Adrenal gland (tissue), 9 donors: ENCODE measurements at regions not wholly inside any gene's neighbourhood (a gene's known extent, or its start where the extent isn't known, plus 50 kb on each side); places are given as distances from the start of the nearest gene placed in this dataset.

Source experiments
- DNase-seq, 7 donors: peaks; one replicate each; pipeline ENCODE4 v3.0.0-alpha.2; 2019 to 2020
- H3K27ac ChIP-seq, 5 donors: fragments of 200-600 bp; sonication (generic) in 4 of 5; 1 replicate in 3 of 5; 2 replicates in 2 of 5; pipeline versions ENCODE4 v1.5.1 to v1.8.0; 2016 to 2020; ENCODE audit warnings: mild to moderate bottlenecking in 1 of 5
- H3K27me3 ChIP-seq: fragments of 200-600 bp; 2 replicates; pipeline ENCODE4 v1.8.0; 2021
- H3K36me3 ChIP-seq, 2 donors: fragments of 200-600 bp; replicated peaks in 1 of 2; 1 replicate in 1 of 2; 2 replicates in 1 of 2; pipeline versions ENCODE4 v1.5.1 to v1.8.0; 2018 to 2022
- H3K4me1 ChIP-seq, 2 donors: fragments of 200-600 bp; replicated peaks in 1 of 2; 1 replicate in 1 of 2; 2 replicates in 1 of 2; pipeline versions ENCODE4 v1.5.1 to v1.8.0; 2018 to 2021
- H3K4me3 ChIP-seq, 4 donors: fragments of 200-600 bp; sonication (generic) in 3 of 4; one replicate each; pipeline ENCODE4 v1.5.1; 2016 to 2018
- H3K9me3 ChIP-seq, 3 donors: fragments of 200-600 bp; sonication (generic) in 1 of 3; replicated peaks in 1 of 3; 1 replicate in 2 of 3; 2 replicates in 1 of 3; pipeline versions ENCODE4 v1.5.1 to v1.8.0; 2016 to 2021
- POLR2A ChIP-seq, 2 donors: fragments of 450-650 bp; IDR thresholded peaks; one replicate each; pipeline ENCODE4 v1.6.1; 2017; ENCODE audit warnings: antibody characterized with exemption in 2 of 2, mild to moderate bottlenecking in 2 of 2, moderate library complexity in 1 of 2
- WGBS, 4 donors: extraction: QIAGEN DNeasy Blood & Tissue Kit in 2 of 4; methylation state at CpG; one replicate each; pipeline versions ENCODE4 v1.1.5 to v1.1.7; 2013 to 2017; 5-methylcytosine and 5-hydroxymethylcytosine counted together
- intact Hi-C, 2 donors: fragments of 100-400 bp; cut with DNase I; formaldehyde crosslinking; loops; one replicate each; pipeline versions ENCODE4 v1.14.1 to v1.15.0; 2022 to 2023
- TF ChIP-seq, protein P1 (sequence below), 6 experiments: fragments of 450-650 bp in 4 of 6; fragments of 200-600 bp in 2 of 6; sonication (generic) in 1 of 6; IDR thresholded peaks; 1 replicate in 5 of 6; 2 replicates in 1 of 6; pipeline versions ENCODE4 v1.5.1 to v1.8.0; 2016 to 2021; ENCODE audit warnings: antibody characterized with exemption in 6 of 6, mild to moderate bottlenecking in 2 of 6, moderate library complexity in 1 of 6
- donor health status: healthy with polysubstance abuse.
- donor health status: Bipolar disorder and iron deficiency.
- donor health status: DM: yes; HTN: yes; CAD: no.
- donor health status: DM: no; HTN: no; CAD: no.
- donor health status: DM: no; HTN: no; CAD: no.

DNA sequence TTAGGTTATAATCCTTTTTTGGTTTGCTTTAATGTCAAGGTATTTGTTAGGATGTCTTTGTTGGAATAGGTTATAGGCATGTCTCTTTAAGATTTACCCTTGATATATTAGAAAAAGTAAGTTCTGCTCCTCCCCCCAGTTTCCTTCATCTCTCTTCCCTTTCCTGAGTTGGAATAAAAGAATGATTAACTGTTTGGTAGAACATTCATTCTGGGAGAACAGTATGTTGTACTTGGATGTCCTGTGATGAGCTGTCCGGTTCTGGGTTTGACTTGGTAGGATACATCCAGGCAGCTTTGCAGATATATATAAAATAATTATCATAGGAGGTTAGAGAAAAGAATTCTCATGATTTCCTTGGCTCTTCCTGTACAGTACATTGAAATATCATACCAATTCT, 199.6 kb upstream of the RREB1 start:
- no peaks in the 10 kb centered on the region for H3K9me3 ChIP-seq
- no peaks in the 10 kb centered on the region for H3K36me3 ChIP-seq
- WGBS, 4 donors, result 71 to 86% (median 80%) methylated on average over 1 of the region's 1 CpG
- TF ChIP-seq, protein P1, sequence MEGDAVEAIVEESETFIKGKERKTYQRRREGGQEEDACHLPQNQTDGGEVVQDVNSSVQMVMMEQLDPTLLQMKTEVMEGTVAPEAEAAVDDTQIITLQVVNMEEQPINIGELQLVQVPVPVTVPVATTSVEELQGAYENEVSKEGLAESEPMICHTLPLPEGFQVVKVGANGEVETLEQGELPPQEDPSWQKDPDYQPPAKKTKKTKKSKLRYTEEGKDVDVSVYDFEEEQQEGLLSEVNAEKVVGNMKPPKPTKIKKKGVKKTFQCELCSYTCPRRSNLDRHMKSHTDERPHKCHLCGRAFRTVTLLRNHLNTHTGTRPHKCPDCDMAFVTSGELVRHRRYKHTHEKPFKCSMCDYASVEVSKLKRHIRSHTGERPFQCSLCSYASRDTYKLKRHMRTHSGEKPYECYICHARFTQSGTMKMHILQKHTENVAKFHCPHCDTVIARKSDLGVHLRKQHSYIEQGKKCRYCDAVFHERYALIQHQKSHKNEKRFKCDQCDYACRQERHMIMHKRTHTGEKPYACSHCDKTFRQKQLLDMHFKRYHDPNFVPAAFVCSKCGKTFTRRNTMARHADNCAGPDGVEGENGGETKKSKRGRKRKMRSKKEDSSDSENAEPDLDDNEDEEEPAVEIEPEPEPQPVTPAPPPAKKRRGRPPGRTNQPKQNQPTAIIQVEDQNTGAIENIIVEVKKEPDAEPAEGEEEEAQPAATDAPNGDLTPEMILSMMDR (IDR thresholded peaks at IDR 0.05), result no peak
- no peak for TF ChIP-seq POLR2A (IDR thresholded peaks at IDR 0.05)
- no peak for DNase-seq
- H3K27me3 ChIP-seq, result no peaks in the 10 kb centered on the region
- H3K4me3 ChIP-seq, result no peak overlapping the region
- peaks cover 4 to 16% of the 10 kb centered on the region in 2 donors for H3K4me1 ChIP-seq
- no peak overlapping the region for H3K27ac ChIP-seq
- intact Hi-C loops, result no loop called here

DNA sequence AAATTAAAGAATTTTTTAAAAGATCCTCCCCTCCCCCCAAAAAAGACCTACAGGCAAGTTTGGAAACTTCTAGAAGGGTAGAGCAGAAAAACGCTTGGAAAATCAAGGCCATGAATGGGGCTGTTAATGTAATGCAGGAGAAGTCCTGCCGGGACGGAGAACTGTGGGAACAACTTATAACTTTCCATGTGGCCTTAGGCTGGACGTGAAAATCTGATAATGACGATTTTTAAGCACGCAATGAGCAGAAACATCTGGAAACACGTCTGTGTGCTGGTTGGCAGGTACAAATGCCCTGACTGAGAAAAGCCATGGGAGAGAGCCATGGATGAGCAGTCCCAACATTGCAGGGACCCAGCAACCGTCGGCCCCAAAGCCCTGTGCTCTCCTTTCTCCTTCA, 198.7 kb upstream of the RREB1 start:
- Histone ChIP-seq H3K27ac (no peak overlapping the region), H3K27me3 (no peaks in the 10 kb centered on the region), H3K4me3 (no peak overlapping the region), H3K36me3 (no peaks in the 10 kb centered on the region), H3K9me3 (no peaks in the 10 kb centered on the region), H3K4me1 (peaks cover 4 to 16% of the 10 kb centered on the region in 2 donors)
- TF ChIP-seq POLR2A (IDR thresholded peaks at IDR 0.05), result no peak
- TF ChIP-seq, protein P1 (IDR thresholded peaks at IDR 0.05), result no peak
- no peak for DNase-seq
- WGBS, 4 donors, result 81 to 89% (median 82%) methylated on average over 9 of the region's 9 CpGs
- intact Hi-C loops, result no loop called here

DNA sequence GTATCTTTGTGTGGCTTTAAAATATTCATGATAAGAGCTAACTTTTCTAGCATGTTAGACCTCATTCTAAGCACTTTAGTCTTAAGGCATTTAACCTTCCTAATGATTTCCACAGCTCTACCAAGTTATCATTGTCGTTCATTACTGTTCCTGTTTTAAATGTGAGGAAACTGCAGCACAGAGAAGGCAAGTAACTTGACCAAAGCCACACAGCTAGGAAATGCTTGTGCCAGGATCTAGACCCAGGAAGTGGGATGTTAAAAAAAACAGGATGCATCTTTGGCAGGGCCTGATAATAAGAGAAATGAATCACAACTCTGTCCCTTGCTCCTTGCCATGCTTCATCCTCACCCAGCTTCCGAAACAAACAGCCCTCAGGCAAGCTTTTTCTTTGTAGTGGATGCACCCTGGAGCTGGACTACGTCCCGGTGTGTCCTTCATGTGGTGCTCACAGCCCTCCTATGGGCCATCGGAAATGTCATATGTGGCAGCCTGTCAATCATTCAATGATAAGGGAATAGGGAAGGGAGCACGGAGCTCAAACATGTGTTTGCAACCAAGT, 196.9 kb upstream of the RREB1 start:
- Histone ChIP-seq H3K4me3 (no peak overlapping the region), H3K27ac (no peak overlapping the region), H3K36me3 (no peaks in the 10 kb centered on the region), H3K4me1 (peaks cover 11 to 19% of the 10 kb centered on the region in 2 donors), H3K27me3 (no peaks in the 10 kb centered on the region), H3K9me3 (no peaks in the 10 kb centered on the region)
- 46 to 57% (median 52%) methylated on average over 5 to 6 of the region's 6 CpGs for WGBS, 4 donors
- TF ChIP-seq, protein P1 (IDR thresholded peaks at IDR 0.05), result no peak
- TF ChIP-seq POLR2A (IDR thresholded peaks at IDR 0.05), result no peak
- DNase-seq, result no peak
- intact Hi-C loops, result no loop called here

DNA sequence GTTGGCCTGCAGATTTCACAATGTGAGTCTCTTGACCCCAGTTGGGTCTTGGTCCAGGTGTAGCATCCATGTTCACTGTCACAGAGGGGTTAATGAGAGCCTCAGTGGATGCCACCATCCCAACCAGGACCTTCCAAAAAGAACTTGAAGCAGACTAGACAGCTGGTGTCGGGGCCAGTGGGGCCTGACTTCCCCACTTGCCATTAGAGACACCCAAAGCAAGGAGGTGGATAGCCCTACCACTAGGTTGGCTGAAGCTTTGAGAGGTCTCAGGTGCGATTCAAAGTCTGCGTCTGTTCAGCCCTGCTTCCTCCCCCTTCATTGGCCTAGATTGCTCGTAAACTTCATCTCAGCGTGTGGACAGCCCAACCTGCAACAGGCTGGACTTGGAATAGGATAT, 196.4 kb upstream of the RREB1 start:
- Histone ChIP-seq H3K27me3 (no peaks in the 10 kb centered on the region), H3K9me3 (no peaks in the 10 kb centered on the region), H3K27ac (no peak overlapping the region), H3K4me1 (peaks cover 17 to 21% of the 10 kb centered on the region in 2 donors), H3K36me3 (no peaks in the 10 kb centered on the region), H3K4me3 (no peak overlapping the region)
- no peak for DNase-seq
- 81 to 100% (median 92%) methylated on average over 5 of the region's 5 CpGs for WGBS, 4 donors
- TF ChIP-seq POLR2A (IDR thresholded peaks at IDR 0.05), result no peak
- TF ChIP-seq, protein P1 (IDR thresholded peaks at IDR 0.05), result no peak
- intact Hi-C loops, result no loop called here
